GM12873 (cell line): ENCODE measurements at regions not wholly inside any gene's neighbourhood (a gene's known extent, or its start where the extent isn't known, plus 50 kb on each side); places are given as distances from the start of the nearest gene placed in this dataset.

ENCODE experiments used
- TF ChIP-seq, protein P1 (sequence below): IDR thresholded peaks from 2 replicates; pipeline ENCODE4 v1.5.1; 2012; ENCODE audit warnings: low read depth, mild to moderate bottlenecking, moderate library complexity, low read length, control low read depth; ENCODE audit not compliant: insufficient read depth; ENCODE audit errors: missing control alignments

DNA sequence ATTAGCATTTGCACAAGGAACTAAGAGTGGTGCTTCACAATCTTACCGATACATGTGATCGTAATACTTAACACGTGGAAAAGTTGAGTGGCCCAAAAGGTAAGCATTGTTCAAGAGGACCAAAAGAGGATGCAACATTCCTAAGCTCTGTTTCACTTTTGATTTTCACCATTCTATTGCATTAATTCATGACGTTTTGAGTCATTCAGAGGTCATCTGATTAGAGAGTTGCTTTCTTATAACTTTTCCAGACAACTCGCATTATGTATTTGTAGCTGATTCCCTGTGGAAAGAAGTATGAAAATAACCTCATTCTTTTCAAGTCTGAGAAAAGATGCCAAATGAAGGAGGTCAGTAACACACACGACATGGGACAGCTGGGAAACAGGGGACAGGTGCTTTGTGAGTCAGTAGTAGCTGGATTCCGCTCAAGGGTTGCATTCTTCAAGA lies 344.4 kb downstream of the RND3 start:
- TF ChIP-seq, protein P1, sequence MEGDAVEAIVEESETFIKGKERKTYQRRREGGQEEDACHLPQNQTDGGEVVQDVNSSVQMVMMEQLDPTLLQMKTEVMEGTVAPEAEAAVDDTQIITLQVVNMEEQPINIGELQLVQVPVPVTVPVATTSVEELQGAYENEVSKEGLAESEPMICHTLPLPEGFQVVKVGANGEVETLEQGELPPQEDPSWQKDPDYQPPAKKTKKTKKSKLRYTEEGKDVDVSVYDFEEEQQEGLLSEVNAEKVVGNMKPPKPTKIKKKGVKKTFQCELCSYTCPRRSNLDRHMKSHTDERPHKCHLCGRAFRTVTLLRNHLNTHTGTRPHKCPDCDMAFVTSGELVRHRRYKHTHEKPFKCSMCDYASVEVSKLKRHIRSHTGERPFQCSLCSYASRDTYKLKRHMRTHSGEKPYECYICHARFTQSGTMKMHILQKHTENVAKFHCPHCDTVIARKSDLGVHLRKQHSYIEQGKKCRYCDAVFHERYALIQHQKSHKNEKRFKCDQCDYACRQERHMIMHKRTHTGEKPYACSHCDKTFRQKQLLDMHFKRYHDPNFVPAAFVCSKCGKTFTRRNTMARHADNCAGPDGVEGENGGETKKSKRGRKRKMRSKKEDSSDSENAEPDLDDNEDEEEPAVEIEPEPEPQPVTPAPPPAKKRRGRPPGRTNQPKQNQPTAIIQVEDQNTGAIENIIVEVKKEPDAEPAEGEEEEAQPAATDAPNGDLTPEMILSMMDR, result no peak

DNA sequence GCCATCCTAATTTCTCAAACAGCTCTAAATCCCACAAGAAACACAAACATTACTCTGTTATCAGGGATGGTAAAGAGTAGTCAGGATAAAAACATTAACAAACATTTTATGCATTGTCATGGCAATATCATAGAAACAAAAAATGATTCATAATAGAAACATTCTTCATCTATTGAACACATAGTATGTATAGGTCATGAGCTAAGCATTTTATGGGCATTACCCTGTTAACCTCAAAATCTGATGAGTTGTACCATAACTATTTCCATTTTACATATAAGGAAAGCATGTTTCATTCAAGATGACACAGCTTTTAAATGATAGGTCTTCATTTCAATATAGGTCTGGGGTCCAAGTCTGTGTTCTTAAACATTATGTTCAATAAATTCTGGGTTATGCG lies 344.9 kb downstream of the RND3 start:
- TF ChIP-seq, protein P1, result no peak

DNA sequence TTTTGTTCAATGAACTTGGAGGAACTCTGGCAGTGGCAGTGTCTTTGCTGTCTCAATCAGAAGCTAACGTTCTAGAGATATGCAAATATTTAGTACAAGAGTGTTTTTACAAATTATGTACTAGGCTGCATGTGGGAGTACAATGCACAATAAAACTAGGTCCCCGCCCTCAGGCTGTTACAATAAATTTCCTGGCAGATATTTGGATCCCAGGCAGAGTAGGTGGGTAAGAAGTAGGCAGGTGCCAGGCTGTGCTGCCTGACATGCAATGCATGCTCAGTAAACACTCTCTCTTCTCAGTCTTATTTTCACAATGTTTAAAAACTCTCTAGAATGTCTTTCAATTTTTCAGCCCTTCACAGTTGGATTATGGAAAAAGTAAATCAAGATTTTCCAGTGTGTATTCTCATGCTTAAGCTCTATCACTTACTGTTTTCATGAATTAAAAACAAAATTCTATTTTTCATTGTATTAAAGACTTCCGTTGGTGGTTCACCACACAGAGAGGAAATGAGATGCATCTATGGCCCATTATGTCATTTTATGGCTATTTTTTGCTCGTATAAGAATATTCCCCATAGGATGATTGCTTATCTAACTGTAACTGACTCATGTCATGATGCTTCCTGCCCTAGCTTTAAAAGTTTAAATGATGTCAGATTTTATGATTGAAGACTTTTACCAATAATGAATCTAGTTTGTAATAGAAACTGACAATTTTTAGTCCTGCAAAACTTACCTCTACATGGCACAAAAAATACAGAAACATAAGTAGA lies 346.1 kb downstream of the RND3 start:
- TF ChIP-seq, protein P1, result no peak

DNA sequence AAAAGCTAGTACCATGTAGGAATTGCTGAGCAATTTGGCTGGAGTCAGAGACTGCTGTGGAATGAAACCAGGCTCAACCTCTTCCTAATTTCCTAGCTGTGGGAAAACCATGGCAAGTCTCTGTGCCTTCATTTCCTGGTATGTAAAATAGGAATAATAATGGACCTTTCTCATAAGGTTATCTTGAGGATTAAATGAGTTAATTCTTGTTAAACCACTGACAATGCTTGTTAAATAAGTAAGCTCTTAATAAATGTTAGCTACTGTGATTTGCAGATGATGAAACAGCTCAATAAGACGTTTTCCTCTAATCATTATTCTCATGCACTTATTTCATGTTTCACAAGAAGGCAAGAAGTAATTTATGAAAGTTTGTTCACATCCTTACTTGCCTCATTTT lies 346.7 kb downstream of the RND3 start:
- TF ChIP-seq, protein P1, result no peak

DNA sequence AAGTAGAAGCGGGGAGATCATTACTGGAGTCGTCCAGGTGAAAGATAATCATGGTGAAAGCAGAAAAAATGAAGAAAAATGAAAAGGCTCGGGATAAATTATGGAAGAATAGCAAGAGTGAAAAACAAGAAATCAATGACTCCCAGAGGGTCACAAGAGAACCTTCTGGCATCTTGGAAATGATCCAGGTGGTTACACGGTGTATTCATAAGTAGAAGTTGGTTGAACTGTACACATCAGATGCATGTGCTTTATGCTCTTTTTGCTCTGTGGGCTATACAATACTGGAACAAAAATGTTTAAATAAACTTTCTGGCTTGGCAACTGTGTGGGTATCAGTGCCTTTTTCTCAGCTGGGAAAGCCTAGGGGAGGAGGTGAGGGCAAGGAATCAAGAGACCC lies 348.9 kb downstream of the RND3 start:
- TF ChIP-seq, protein P1, result no peak

DNA sequence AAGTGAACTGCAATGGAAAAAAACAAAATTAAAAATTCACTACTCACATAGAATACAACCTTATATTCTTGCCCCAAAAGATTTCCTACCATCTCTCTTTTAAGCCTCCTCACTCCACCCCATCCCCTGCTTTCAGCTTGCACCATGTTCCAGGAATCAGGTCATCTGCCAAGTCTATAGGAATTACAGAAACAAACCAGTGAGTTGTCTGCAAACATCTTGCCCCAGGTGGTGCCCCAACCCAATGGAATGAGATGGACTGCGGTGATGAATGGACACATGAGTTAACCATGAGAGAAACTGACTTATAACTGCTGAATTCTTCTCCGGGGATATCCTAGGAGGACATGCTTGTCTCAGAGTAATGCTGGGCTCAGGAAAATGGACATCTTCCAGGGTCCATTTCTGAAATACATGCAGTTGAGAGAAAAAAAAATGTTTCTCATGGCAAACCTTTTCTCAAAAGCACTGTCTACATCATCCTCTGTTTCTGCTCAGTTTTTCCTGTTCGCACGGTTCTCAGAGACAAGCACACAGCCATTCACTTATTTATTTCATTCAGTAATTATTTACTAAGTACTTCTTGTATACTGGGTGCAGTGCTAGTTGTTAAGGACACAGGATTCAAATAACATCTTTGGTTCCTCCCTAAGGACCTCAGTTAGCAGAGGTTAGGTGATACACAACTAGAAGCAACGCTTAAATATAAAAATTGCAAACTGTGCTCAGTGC lies 350.0 kb downstream of the RND3 start:
- TF ChIP-seq, protein P1, result no peak

DNA sequence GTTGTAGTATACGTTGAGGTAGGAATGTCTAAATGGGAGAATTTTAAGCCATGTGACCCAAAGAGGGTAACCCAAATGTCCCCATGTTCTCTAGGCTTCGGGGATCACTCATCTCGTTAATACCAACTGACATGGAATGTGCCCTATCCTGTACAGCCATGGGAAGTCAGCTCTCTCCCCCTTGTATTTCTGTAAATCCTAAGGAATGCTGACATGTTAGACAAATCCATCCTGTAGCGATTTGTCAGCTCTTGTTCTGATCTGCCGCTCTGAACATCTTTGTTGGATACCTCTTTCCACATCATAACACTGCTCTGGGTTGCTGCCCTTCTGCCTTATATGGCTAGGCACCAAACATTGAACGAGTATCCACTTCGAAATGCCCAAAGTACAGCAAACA lies 350.6 kb downstream of the RND3 start:
- TF ChIP-seq, protein P1, result no peak
